GM23338 (cell line): ENCODE measurements at regions not wholly inside any gene's neighbourhood (a gene's known extent, or its start where the extent isn't known, plus 50 kb on each side); places are given as distances from the start of the nearest gene placed in this dataset.

Experiments
- JUNB ChIP-seq: IDR thresholded peaks from one replicate; pipeline ENCODE4 v1.6.1; 2016; ENCODE audit warnings: antibody characterized with exemption; ENCODE audit not compliant: unreplicated experiment
- POLR2AphosphoS5 ChIP-seq: IDR thresholded peaks from 2 replicates; pipeline ENCODE4 v1.6.1; 2016; ENCODE audit warnings: antibody characterized with exemption, low read depth
- TF ChIP-seq, protein P1 (sequence below), 2 experiments: fragments of 200-600 bp in 1 of 2; sonication (generic) in 1 of 2; conservative IDR thresholded peaks; 2 replicates each; pipeline versions ENCODE4 v1.5.1 to v1.6.1; 2016 to 2017; ENCODE audit warnings: antibody characterized with exemption in 2 of 2, low read depth in 2 of 2, mild to moderate bottlenecking in 2 of 2, moderate library complexity in 1 of 2
- TF ChIP-seq, protein P2 (sequence below): IDR thresholded peaks from one replicate; pipeline ENCODE4 v1.6.1; 2018; ENCODE audit warnings: antibody characterized with exemption; ENCODE audit not compliant: unreplicated experiment

DNA sequence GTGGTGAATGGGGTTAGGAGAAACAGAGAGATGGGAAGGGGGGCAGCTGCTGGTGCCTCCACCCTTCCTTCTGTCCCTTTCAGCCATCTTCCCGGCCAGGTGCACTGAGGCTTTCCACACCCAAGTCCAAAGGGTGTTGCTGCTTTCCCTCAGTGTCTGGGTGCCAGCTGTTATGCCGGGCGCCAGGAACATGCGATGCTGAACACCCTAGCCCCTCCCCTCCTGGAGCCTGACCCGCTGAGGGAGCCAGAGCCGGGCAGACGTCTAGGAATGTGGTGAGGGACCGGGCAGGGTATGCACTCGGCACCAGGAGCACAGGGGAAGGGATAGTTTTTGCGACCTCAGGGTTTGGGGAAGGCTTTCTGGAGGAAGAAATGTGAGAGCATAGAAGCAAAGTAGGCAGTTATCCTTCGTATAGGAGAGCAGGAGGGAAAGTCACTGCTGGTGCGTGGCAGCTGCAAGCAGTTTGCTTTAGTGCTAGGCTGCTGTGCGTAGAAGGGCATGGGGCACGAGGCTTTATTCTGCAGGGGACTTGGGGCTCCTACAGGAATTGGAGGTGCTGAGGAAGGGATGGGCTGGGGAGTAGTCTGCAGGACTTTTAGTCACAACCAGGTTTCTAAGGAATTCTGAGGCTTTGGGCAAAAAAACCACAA is 147.7 kb downstream of the TSN start:
- no peak for TF ChIP-seq POLR2AphosphoS5
- no peak for TF ChIP-seq JUNB
- TF ChIP-seq, protein P1, sequence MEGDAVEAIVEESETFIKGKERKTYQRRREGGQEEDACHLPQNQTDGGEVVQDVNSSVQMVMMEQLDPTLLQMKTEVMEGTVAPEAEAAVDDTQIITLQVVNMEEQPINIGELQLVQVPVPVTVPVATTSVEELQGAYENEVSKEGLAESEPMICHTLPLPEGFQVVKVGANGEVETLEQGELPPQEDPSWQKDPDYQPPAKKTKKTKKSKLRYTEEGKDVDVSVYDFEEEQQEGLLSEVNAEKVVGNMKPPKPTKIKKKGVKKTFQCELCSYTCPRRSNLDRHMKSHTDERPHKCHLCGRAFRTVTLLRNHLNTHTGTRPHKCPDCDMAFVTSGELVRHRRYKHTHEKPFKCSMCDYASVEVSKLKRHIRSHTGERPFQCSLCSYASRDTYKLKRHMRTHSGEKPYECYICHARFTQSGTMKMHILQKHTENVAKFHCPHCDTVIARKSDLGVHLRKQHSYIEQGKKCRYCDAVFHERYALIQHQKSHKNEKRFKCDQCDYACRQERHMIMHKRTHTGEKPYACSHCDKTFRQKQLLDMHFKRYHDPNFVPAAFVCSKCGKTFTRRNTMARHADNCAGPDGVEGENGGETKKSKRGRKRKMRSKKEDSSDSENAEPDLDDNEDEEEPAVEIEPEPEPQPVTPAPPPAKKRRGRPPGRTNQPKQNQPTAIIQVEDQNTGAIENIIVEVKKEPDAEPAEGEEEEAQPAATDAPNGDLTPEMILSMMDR (conservative IDR thresholded peaks at IDR 0.05; ENCODE audit: low read depth in 2 of 2): no peak
- TF ChIP-seq, protein P2, sequence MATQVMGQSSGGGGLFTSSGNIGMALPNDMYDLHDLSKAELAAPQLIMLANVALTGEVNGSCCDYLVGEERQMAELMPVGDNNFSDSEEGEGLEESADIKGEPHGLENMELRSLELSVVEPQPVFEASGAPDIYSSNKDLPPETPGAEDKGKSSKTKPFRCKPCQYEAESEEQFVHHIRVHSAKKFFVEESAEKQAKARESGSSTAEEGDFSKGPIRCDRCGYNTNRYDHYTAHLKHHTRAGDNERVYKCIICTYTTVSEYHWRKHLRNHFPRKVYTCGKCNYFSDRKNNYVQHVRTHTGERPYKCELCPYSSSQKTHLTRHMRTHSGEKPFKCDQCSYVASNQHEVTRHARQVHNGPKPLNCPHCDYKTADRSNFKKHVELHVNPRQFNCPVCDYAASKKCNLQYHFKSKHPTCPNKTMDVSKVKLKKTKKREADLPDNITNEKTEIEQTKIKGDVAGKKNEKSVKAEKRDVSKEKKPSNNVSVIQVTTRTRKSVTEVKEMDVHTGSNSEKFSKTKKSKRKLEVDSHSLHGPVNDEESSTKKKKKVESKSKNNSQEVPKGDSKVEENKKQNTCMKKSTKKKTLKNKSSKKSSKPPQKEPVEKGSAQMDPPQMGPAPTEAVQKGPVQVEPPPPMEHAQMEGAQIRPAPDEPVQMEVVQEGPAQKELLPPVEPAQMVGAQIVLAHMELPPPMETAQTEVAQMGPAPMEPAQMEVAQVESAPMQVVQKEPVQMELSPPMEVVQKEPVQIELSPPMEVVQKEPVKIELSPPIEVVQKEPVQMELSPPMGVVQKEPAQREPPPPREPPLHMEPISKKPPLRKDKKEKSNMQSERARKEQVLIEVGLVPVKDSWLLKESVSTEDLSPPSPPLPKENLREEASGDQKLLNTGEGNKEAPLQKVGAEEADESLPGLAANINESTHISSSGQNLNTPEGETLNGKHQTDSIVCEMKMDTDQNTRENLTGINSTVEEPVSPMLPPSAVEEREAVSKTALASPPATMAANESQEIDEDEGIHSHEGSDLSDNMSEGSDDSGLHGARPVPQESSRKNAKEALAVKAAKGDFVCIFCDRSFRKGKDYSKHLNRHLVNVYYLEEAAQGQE: no peak
